ENCODE measurements at regions not wholly inside any gene's neighbourhood (a gene's known extent, or its start where the extent isn't known, plus 50 kb on each side); places are given as distances from the start of the nearest gene placed in this dataset.

DNA sequence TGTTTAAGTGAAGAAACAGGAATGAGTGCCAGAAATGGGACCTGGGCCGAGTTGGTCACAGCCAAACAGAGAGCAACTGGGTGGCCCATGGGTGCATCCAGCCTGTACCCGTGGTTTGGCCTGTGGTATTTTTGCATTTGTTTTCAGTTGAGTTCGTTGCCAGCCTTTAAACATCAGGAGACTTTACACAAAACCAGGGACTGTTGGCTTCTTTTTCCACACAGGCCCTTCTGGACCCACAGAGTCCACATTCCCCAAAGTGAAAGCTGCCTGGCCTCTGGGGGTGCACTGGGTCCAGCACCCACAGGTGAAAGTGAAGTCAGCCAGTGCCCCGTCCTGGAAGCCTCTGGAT, 54.1 kb upstream of the TNS3 start:
- no peak for DNase-seq

DNA sequence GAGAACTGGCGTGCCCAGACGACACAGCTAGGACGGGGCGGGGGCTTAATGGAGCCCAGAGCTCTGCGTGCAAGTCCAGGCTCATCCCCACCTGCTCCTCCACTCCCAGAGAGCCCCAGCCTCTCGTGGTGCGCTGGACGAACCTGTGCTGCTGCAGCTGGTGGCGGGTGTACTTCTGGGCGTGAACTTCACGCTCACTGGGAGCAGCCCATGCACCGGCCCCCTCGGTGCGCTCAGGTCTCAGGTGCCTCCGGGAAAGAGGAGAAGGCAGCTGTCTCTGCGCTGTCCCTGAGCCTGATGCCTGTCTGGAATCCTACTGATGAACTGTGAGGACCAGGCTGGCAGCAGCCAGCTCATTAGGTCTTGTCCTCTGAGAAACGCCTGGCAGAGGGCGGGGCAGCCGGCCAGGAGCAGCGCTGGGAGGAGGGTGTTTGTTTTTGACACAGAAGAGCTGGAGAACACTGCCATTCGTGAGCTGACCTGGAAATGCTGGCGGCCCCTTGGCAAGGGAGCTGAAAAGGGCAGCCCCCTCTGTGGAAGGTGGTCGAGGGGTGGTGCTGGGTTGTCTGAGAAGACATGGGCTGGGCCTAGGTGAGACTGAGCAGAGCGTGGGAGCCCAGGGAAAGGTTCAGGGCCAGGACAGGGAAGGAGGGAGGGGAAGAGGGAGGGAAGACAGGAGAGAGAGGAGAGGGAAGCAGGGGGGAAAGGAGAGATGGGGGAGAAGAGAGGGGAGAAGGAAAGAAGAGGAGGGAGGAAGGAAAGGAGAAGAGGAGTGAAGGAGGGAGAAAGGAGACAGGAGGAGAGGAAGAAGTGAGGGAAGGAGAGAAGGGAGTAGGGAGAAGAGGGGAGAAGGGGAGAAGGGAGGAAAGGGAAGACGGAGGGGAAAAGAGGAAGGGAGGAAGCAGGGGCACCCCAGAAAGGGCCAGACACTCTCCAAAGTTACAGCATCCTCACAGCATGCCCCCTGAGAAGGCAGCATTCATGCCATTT, 53.5 kb upstream of the TNS3 start:
- DNase-seq, result no peak

DNA sequence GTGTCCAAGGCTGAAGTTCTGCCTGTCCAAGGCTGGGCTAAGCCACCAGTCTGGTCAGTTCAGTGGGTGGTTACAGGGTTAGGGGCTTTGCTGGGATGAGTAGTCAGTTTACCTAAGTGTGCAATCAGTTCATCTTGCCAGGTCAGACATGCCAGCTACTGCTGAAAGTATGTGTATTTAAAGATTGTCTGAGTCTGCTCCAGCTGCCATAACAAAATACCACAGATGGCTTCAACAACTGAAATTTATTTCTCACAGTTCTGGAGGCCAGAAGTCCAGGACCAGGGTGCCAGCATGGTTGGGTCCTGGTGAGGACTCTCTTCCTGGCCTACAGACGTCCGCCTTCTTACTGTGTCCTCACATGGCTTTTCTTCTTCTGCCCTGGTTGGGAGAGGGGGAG, 52.4 kb upstream of the TNS3 start:
- no peak for DNase-seq

DNA sequence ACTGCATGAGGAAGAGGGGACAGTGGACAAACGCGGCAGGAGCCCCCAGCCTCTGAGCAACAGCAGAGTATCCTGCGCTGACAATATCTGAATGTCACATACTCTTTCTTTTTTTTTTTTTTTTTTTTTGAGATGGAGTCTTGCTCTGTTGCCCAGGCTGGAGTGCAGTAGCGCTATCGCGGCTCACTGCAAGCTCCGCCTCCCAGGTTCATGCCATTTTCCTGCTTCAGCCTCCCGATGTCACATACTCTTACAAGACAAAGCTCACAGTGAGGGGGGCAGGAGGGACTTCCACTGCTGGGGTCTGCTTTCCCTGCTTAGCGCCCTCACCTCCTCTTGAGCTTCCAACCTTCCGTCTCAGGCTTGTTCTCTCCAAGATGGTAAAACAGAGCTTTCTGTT, 51.2 kb upstream of the TNS3 start:
- no peak for DNase-seq

Data from CD4-positive, alpha-beta T cell treated with Interleukin-15 for 1 hour (primary cell).